ENCODE measurements at regions not wholly inside any gene's neighbourhood (a gene's known extent, or its start where the extent isn't known, plus 50 kb on each side); places are given as distances from the start of the nearest gene placed in this dataset.

DNA sequence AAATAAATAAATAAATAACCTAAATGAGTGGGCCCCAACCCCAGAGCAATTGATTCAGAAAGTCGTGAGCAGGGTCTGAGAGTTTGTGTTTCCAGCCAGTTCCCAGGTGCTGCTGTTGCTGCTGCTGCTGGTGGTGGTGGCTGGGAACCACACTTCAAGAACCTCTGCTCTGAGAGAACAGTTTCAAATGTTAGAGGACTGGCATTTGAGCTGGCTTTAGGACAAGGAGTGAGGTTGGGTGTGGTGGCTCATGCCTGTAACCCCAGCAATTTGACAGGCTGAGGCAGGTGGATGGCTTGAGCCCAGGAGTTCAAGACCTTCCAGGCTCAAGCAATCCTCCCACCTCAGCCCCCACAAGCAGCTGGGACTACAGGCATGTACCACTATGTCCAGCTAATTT lies 123.1 kb upstream of the UBE2E1 start:
- DNase-seq (ENCODE audit: low read depth, low spot score) (no peak), FAIRE-seq (no peak), ATAC-seq (peak; percentile 34; the same call in 2 of the 3 replicates)
- in situ Hi-C loops (cut with MboI): no loop called here
- SMC1A ChIA-PET (ENCODE audit: uncharacterized antibody, unreplicated experiment): interaction anchor here (1.6 kb wide), 1 partner anchor 66 kb away, joined by 4 read pairs; no protein-coding TSS in a partner anchor
- CTCF ChIA-PET: no interaction called here
- Histone ChIP-seq H3K9ac (ENCODE audit: control insufficient read depth, insufficient read depth, low read length) (no peak overlapping the region), H4K20me1 (ENCODE audit: control insufficient read depth, insufficient read depth) (no peaks in the 10 kb centered on the region), H3K79me2 (ENCODE audit: control insufficient read depth, insufficient read depth, low read length) (no peaks in the 10 kb centered on the region), H3K9me3 (replicated peaks; ENCODE audit: control insufficient read depth, insufficient read depth, low read length) (no peaks in the 10 kb centered on the region; the same call in 2 of the 3 replicates), H3K36me3 (ENCODE audit: control insufficient read depth in 2 of 2, insufficient read depth in 2 of 2, low read length in 1 of 2) (no peaks in the 10 kb centered on the region), H3K4me2 (ENCODE audit: control insufficient read depth, insufficient read depth) (no peak overlapping the region), H2AFZ (ENCODE audit: control insufficient read depth, low read depth, low read length) (no peak overlapping the region), H3K4me3 (no peak overlapping the region), H3K4me1 (ENCODE audit: control insufficient read depth, insufficient read depth, low read length) (no peaks in the 10 kb centered on the region), H3K27ac (ENCODE audit: control insufficient read depth, insufficient read depth) (no peak overlapping the region), H3K27me3 (replicated peaks in 1 of 2; ENCODE audit: control insufficient read depth in 2 of 2, insufficient read depth in 2 of 2, low read length in 1 of 2) (no peaks in the 10 kb centered on the region)
- TF ChIP-seq POLR2A (IDR thresholded peaks at IDR 0.05; ENCODE audit: low read depth, low read length) (no peak), NFYA (IDR thresholded peaks at IDR 0.05; ENCODE audit: borderline replicate concordance, low read depth, low read length) (no peak), EGR1 (IDR thresholded peaks at IDR 0.05; ENCODE audit: borderline replicate concordance in 1 of 2, low read depth in 2 of 2, low read length in 2 of 2) (no peak), RUNX3 (IDR thresholded peaks at IDR 0.05; ENCODE audit: low read length) (no peak), ZZZ3 (IDR thresholded peaks at IDR 0.05; ENCODE audit: control insufficient read depth, insufficient read length, low read depth) (no peak), CBX5 (IDR thresholded peaks at IDR 0.05; ENCODE audit: low read depth) (no peak), IKZF2 (IDR thresholded peaks at IDR 0.05) (no peak), ZNF207 (IDR thresholded peaks at IDR 0.05; ENCODE audit: borderline replicate concordance) (no peak), CHD4 (IDR thresholded peaks at IDR 0.05) (no peak), BMI1 (IDR thresholded peaks at IDR 0.05; ENCODE audit: borderline replicate concordance) (no peak), RFX5 (IDR thresholded peaks at IDR 0.05; ENCODE audit: low read depth, low read length) (no peak), ZNF217 (IDR thresholded peaks at IDR 0.05) (no peak), ETV6 (conservative IDR thresholded peaks at IDR 0.05 in 1 of 2, IDR thresholded peaks at IDR 0.05 in 1 of 2; ENCODE audit: borderline replicate concordance in 1 of 2, low read depth in 1 of 2) (no peak), NR2F1 (conservative IDR thresholded peaks at IDR 0.05) (no peak)
- TF ChIP-seq, protein P1, sequence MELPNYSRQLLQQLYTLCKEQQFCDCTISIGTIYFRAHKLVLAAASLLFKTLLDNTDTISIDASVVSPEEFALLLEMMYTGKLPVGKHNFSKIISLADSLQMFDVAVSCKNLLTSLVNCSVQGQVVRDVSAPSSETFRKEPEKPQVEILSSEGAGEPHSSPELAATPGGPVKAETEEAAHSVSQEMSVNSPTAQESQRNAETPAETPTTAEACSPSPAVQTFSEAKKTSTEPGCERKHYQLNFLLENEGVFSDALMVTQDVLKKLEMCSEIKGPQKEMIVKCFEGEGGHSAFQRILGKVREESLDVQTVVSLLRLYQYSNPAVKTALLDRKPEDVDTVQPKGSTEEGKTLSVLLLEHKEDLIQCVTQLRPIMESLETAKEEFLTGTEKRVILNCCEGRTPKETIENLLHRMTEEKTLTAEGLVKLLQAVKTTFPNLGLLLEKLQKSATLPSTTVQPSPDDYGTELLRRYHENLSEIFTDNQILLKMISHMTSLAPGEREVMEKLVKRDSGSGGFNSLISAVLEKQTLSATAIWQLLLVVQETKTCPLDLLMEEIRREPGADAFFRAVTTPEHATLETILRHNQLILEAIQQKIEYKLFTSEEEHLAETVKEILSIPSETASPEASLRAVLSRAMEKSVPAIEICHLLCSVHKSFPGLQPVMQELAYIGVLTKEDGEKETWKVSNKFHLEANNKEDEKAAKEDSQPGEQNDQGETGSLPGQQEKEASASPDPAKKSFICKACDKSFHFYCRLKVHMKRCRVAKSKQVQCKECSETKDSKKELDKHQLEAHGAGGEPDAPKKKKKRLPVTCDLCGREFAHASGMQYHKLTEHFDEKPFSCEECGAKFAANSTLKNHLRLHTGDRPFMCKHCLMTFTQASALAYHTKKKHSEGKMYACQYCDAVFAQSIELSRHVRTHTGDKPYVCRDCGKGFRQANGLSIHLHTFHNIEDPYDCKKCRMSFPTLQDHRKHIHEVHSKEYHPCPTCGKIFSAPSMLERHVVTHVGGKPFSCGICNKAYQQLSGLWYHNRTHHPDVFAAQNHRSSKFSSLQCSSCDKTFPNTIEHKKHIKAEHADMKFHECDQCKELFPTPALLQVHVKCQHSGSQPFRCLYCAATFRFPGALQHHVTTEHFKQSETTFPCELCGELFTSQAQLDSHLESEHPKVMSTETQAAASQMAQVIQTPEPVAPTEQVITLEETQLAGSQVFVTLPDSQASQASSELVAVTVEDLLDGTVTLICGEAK (IDR thresholded peaks at IDR 0.05; ENCODE audit: borderline replicate concordance): no peak
- TF ChIP-seq, protein P2, sequence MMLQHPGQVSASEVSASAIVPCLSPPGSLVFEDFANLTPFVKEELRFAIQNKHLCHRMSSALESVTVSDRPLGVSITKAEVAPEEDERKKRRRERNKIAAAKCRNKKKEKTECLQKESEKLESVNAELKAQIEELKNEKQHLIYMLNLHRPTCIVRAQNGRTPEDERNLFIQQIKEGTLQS (IDR thresholded peaks at IDR 0.05; ENCODE audit: borderline replicate concordance, extremely low read depth, low read depth, low read length): no peak
- no TSS peak for BruUV-seq (replicated peaks)
- intact Hi-C loops (cut with micrococcal nuclease; ENCODE audit: unreplicated experiment): no loop called here
- RAD21 ChIA-PET (ENCODE audit: unreplicated experiment): no interaction called here
- 0% methylated on average over 1 of the region's 1 CpG for WGBS (ENCODE audit: insufficient coverage, insufficient replicate concordance, low lambda C conversion rate, missing lambda C conversion rate)
- POLR2A ChIA-PET: no interaction called here
